GM12878 (cell line): ENCODE measurements at regions not wholly inside any gene's neighbourhood (a gene's known extent, or its start where the extent isn't known, plus 50 kb on each side); places are given as distances from the start of the nearest gene placed in this dataset.

Source experiments
- CHD2 ChIP-seq: IDR thresholded peaks from 2 replicates; pipeline ENCODE4 v1.6.1; 2011; ENCODE audit warnings: low read depth, low read length, improper control_type of control experiment, borderline replicate concordance
- EP300 ChIP-seq, 2 experiments: fragments of 150-350 bp in 1 of 2; IDR thresholded peaks; 2 replicates each; pipeline ENCODE4 v1.6.1; 2011 to 2012; ENCODE audit warnings: low read depth in 2 of 2, low read length in 2 of 2, borderline replicate concordance in 1 of 2, improper control_type of control experiment in 1 of 2, inconsistent platforms in 1 of 2; ENCODE audit not compliant: control insufficient read depth in 1 of 2
- POLR2A ChIP-seq: IDR thresholded peaks from 2 replicates; pipeline ENCODE4 v1.6.1; 2011; ENCODE audit warnings: low read depth, mild to moderate bottlenecking, low read length
- POLR2AphosphoS5 ChIP-seq: IDR thresholded peaks from 2 replicates; pipeline ENCODE4 v1.6.1; 2011; ENCODE audit warnings: mild to moderate bottlenecking, low read length, inconsistent platforms
- YY1 ChIP-seq: IDR thresholded peaks from 2 replicates; pipeline ENCODE4 v1.6.1; 2011; ENCODE audit warnings: low read depth, mild to moderate bottlenecking, low read length
- TF ChIP-seq, protein P1 (sequence below), 3 experiments: IDR thresholded peaks in 2 of 3; conservative IDR thresholded peaks in 1 of 3; 2 replicates each; pipeline ENCODE4 v1.5.1; 2011; ENCODE audit warnings: low read depth in 3 of 3, low read length in 3 of 3, mild to moderate bottlenecking in 3 of 3, control low read depth in 2 of 3, moderate library complexity in 2 of 3, inconsistent platforms in 1 of 3, mixed read lengths in 1 of 3; ENCODE audit not compliant: control insufficient read depth in 2 of 3, insufficient read depth in 1 of 3; ENCODE audit errors: extremely low read depth in 1 of 3
- TF ChIP-seq, protein P2 (sequence below): IDR thresholded peaks from 2 replicates; pipeline ENCODE4 v1.6.1; 2012; ENCODE audit warnings: low read depth, low read length, improper control_type of control experiment

DNA sequence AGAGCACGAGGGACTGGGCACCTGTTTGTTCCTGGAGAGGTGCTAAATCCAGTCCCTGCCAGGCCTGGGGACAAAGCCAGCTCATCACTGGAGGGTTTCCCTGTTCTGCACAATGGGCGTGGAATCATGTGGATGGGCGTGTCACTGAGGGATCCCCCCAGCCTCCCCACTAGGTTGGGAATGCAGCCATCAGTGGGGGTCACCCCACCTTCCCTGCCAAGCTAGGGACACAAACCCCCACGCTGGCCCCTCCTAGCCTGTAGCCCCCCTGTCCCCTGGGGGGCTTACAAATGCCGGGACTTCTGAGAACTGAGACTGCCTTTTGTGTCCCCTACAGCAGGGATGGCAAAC, 61.9 kb downstream of the NSMCE3 start:
- TF ChIP-seq POLR2A (no peak), CHD2 (no peak), EP300 (IDR thresholded peaks at IDR 0.05; ENCODE audit: borderline replicate concordance in 1 of 2, control insufficient read depth in 1 of 2, low read depth in 2 of 2, low read length in 2 of 2) (no peak), POLR2AphosphoS5 (no peak), YY1 (no peak)
- TF ChIP-seq, protein P1, sequence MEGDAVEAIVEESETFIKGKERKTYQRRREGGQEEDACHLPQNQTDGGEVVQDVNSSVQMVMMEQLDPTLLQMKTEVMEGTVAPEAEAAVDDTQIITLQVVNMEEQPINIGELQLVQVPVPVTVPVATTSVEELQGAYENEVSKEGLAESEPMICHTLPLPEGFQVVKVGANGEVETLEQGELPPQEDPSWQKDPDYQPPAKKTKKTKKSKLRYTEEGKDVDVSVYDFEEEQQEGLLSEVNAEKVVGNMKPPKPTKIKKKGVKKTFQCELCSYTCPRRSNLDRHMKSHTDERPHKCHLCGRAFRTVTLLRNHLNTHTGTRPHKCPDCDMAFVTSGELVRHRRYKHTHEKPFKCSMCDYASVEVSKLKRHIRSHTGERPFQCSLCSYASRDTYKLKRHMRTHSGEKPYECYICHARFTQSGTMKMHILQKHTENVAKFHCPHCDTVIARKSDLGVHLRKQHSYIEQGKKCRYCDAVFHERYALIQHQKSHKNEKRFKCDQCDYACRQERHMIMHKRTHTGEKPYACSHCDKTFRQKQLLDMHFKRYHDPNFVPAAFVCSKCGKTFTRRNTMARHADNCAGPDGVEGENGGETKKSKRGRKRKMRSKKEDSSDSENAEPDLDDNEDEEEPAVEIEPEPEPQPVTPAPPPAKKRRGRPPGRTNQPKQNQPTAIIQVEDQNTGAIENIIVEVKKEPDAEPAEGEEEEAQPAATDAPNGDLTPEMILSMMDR (IDR thresholded peaks at IDR 0.05 in 2 of 3, conservative IDR thresholded peaks at IDR 0.05 in 1 of 3; ENCODE audit: control insufficient read depth in 2 of 3, extremely low read depth in 1 of 3, insufficient read depth in 1 of 3, low read depth in 3 of 3, low read length in 3 of 3), result no peak
- TF ChIP-seq, protein P2, sequence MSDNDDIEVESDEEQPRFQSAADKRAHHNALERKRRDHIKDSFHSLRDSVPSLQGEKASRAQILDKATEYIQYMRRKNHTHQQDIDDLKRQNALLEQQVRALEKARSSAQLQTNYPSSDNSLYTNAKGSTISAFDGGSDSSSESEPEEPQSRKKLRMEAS, result no peak
